ENCODE measurements at regions not wholly inside any gene's neighbourhood (a gene's known extent, or its start where the extent isn't known, plus 50 kb on each side); places are given as distances from the start of the nearest gene placed in this dataset.

DNA sequence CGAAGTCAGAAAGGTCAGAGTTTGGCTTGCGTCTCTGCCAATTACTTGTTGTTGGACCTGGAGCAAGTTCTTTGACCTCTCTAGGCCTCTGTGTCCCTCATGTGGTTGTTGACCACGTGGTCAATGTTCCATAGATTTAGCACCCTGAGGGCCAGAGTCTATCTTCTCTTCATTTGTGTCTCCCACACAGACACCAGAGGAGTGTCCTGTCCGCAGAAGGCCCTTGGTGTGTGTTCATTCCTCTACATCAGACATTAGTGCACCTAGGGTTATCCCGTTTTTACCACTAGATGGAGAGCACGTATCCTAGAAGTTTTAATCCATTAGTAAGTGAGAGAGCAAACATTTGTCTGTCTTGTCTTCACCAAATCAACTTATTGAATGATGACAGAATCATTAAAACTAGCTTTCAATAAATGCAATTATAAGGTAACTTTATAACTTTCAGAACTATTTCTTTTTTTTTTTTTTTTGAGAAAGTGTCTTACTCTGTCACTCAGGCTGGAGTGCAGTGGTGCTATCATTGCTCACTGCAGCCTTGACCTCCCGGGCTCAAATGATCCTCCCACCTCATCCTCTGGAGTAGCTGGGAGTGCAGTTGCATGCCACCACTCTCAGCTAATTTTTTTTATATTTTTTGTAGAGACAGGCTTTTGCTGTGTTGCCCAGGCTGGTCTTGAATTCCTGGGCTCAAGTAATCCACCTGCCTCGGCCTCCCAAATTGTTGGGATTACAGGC, 122.5 kb upstream of the ANKRD1 start:
- DNase-seq = no peak
- H3K36me3 Mint-ChIP-seq (ENCODE audit: unreplicated experiment) = peaks cover 3% of the 10 kb centered on the region

DNA sequence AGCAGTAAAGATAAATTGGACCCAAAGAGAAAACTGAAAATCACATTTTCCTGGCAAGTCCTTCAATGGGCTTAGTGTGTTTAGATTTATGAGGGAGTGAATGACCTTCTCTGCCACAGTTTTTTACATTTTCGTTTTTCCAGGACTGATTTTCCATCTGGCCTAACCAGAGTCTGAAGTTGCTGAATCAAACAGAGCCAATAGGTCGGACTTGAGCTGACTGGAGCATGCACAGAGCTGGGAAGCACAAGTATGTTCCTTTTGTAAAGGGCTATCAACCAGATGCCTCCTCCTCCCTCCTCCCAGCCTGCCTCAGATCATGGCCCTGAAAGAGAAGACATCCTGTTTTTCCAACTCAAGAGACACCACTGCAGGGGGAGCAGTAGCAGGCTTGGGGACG, 126.0 kb upstream of the ANKRD1 start:
- Mint-ChIP-seq H3K36me3 (ENCODE audit: unreplicated experiment) (peaks cover 3% of the 10 kb centered on the region), H3K4me1 (ENCODE audit: low read depth, unreplicated experiment) (peaks cover 41% of the 10 kb centered on the region), H3K4me3 (ENCODE audit: unreplicated experiment) (no peak overlapping the region), H3K27ac (ENCODE audit: unreplicated experiment) (no peak overlapping the region), H3K9me3 (ENCODE audit: unreplicated experiment) (peaks cover 5% of the 10 kb centered on the region), H3K27me3 (ENCODE audit: unreplicated experiment) (peaks cover 4% of the 10 kb centered on the region)
- DNase-seq = no peak
- no peak for TF ChIP-seq CTCF (IDR thresholded peaks at IDR 0.05; ENCODE audit: partially characterized antibody, unreplicated experiment)

More for the DNA sequence above, 122.5 kb upstream of the ANKRD1 start:
- peaks cover 4% of the 10 kb centered on the region for H3K27me3 Mint-ChIP-seq (ENCODE audit: unreplicated experiment)
- peaks cover 38% of the 10 kb centered on the region for H3K4me1 Mint-ChIP-seq (ENCODE audit: low read depth, unreplicated experiment)
- peak; percentile 19 for TF ChIP-seq CTCF (IDR thresholded peaks at IDR 0.05; ENCODE audit: partially characterized antibody, unreplicated experiment)
- H3K4me3 Mint-ChIP-seq (ENCODE audit: unreplicated experiment) = peak overlapping the region; percentile 31
- peak overlapping the region; percentile 62 for H3K27ac Mint-ChIP-seq (ENCODE audit: unreplicated experiment)
- peaks cover 5% of the 10 kb centered on the region for H3K9me3 Mint-ChIP-seq (ENCODE audit: unreplicated experiment)

- Mint-ChIP-seq H3K4me3 (ENCODE audit: unreplicated experiment) (no peak overlapping the region), H3K36me3 (ENCODE audit: unreplicated experiment) (peaks cover 3% of the 10 kb centered on the region), H3K9me3 (ENCODE audit: unreplicated experiment) (no peaks in the 10 kb centered on the region), H3K27me3 (ENCODE audit: unreplicated experiment) (peaks cover 3% of the 10 kb centered on the region), H3K4me1 (ENCODE audit: low read depth, unreplicated experiment) (peaks cover 29% of the 10 kb centered on the region), H3K27ac (ENCODE audit: unreplicated experiment) (no peak overlapping the region)
- TF ChIP-seq CTCF (IDR thresholded peaks at IDR 0.05; ENCODE audit: partially characterized antibody, unreplicated experiment) = no peak
- DNase-seq = no peak
Measured at GRCh38 chr10:91048380-91048779, 127.5 kb upstream of the ANKRD1 start.

GRCh38 chr10:91049296-91049987, 128.6 kb upstream of the ANKRD1 start:
- Mint-ChIP-seq H3K4me1 (ENCODE audit: low read depth, unreplicated experiment) (peaks cover 29% of the 10 kb centered on the region), H3K27ac (ENCODE audit: unreplicated experiment) (peak overlapping the region; percentile 89), H3K4me3 (ENCODE audit: unreplicated experiment) (peak overlapping the region; percentile 40), H3K36me3 (ENCODE audit: unreplicated experiment) (peaks cover 3% of the 10 kb centered on the region), H3K27me3 (ENCODE audit: unreplicated experiment) (peaks cover 3% of the 10 kb centered on the region), H3K9me3 (ENCODE audit: unreplicated experiment) (no peaks in the 10 kb centered on the region)
- no peak for DNase-seq
- TF ChIP-seq CTCF (IDR thresholded peaks at IDR 0.05; ENCODE audit: partially characterized antibody, unreplicated experiment) = no peak

GRCh38 chr10:91049988-91050360, 129.1 kb upstream of the ANKRD1 start:
- peak overlapping the region; percentile 40 for H3K4me3 Mint-ChIP-seq (ENCODE audit: unreplicated experiment)

More at GRCh38 chr10:91049988-91050360, 129.1 kb upstream of the ANKRD1 start:
- no peak for DNase-seq
- peaks cover 3% of the 10 kb centered on the region for H3K36me3 Mint-ChIP-seq (ENCODE audit: unreplicated experiment)
- peaks cover 29% of the 10 kb centered on the region for H3K4me1 Mint-ChIP-seq (ENCODE audit: low read depth, unreplicated experiment)
- peaks cover 3% of the 10 kb centered on the region for H3K27me3 Mint-ChIP-seq (ENCODE audit: unreplicated experiment)
- no peak for TF ChIP-seq CTCF (IDR thresholded peaks at IDR 0.05; ENCODE audit: partially characterized antibody, unreplicated experiment)
- peak overlapping the region; percentile 89 for H3K27ac Mint-ChIP-seq (ENCODE audit: unreplicated experiment)
- no peaks in the 10 kb centered on the region for H3K9me3 Mint-ChIP-seq (ENCODE audit: unreplicated experiment)

Data from glutamatergic neuron (in vitro differentiated cells).